Mammary epithelial cell (primary cell): ENCODE measurements at regions not wholly inside any gene's neighbourhood (a gene's known extent, or its start where the extent isn't known, plus 50 kb on each side); places are given as distances from the start of the nearest gene placed in this dataset.

ENCODE experiments used
- EZH2 ChIP-seq: IDR thresholded peaks from 2 replicates; pipeline ENCODE4 v1.6.1; 2012; ENCODE audit warnings: low read length, inconsistent platforms, borderline replicate concordance
- TF ChIP-seq, protein P1 (sequence below), 2 donors: IDR thresholded peaks in 1 of 2; conservative IDR thresholded peaks in 1 of 2; 2 replicates each; pipeline ENCODE4 v1.5.1; 2011 to 2012; ENCODE audit warnings: inconsistent platforms in 2 of 2, low read length in 2 of 2, mild to moderate bottlenecking in 2 of 2, control low read depth in 1 of 2, low read depth in 1 of 2; ENCODE audit not compliant: insufficient read depth in 1 of 2; ENCODE audit errors: extremely low read depth in 1 of 2

DNA sequence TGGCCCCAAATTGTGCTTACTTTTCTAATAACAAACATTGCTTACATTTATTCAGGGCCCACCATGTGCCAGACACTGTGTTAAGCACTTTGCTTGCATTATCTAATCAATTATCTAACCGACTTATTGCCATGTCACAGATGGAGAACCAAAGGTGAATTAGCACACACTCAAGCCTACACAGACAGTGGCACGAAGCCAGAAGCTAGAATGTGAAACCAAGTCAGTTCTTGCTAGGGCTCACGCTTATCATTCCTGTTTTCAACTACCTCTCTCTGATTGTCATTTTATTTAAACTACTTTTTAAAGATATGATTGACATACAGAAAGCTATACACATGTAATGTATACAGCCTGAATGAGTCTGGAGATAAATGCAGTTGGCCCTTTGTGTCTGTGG is 215.7 kb upstream of the CFAP20DC start:
- TF ChIP-seq EZH2, result no peak
- TF ChIP-seq, protein P1, sequence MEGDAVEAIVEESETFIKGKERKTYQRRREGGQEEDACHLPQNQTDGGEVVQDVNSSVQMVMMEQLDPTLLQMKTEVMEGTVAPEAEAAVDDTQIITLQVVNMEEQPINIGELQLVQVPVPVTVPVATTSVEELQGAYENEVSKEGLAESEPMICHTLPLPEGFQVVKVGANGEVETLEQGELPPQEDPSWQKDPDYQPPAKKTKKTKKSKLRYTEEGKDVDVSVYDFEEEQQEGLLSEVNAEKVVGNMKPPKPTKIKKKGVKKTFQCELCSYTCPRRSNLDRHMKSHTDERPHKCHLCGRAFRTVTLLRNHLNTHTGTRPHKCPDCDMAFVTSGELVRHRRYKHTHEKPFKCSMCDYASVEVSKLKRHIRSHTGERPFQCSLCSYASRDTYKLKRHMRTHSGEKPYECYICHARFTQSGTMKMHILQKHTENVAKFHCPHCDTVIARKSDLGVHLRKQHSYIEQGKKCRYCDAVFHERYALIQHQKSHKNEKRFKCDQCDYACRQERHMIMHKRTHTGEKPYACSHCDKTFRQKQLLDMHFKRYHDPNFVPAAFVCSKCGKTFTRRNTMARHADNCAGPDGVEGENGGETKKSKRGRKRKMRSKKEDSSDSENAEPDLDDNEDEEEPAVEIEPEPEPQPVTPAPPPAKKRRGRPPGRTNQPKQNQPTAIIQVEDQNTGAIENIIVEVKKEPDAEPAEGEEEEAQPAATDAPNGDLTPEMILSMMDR (conservative IDR thresholded peaks at IDR 0.05 in 1 of 2, IDR thresholded peaks at IDR 0.05 in 1 of 2; ENCODE audit: extremely low read depth in 1 of 2, insufficient read depth in 1 of 2, low read depth in 1 of 2, low read length in 2 of 2), result no peak
